ENCODE measurements at regions not wholly inside any gene's neighbourhood (a gene's known extent, or its start where the extent isn't known, plus 50 kb on each side); places are given as distances from the start of the nearest gene placed in this dataset.
"Not testable (repeated sequence)": the region's sequence is repeated elsewhere in the genome, so short reads cannot be mapped to it uniquely, and the experiment has no call there.

GRCh38 chr18:11511434-11512095 is 97.8 kb upstream of the SLC35G4 start:
- no peak for DNase-seq (ENCODE audit: low spot score)

GRCh38 chr18:11506856-11507255 is 102.5 kb upstream of the SLC35G4 start:
- DNase-seq (ENCODE audit: low spot score), result no peak

DNA sequence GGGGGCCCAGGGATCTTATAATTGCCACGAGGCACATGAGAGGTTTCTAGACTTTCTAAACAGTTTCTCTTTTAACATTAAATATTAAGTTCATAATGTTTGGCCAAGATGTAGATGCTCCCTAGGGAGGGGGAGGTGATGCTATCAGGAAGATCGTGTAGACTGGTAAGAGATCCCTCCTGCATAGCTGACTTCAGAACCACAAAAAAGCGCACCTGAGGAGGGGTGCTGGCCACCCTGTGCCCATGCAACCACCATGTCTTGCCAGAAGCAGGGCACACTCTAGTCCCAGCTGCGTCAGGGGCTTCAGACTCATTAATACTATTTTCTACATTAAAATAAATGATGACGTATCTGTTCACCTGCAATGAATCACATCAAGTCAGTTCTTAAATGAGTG is 103.4 kb upstream of the SLC35G4 start:
- DNase-seq (ENCODE audit: low spot score), result no peak

- no peak for DNase-seq (ENCODE audit: low spot score)
Observed at GRCh38 chr18:11504962-11505361, 104.4 kb upstream of the SLC35G4 start.

GRCh38 chr18:11502368-11502767 is 107.0 kb upstream of the SLC35G4 start:
- no peak for DNase-seq (ENCODE audit: low spot score)

GRCh38 chr18:11501352-11501751 is 108.0 kb upstream of the SLC35G4 start:
- DNase-seq (ENCODE audit: low spot score), result no peak

GRCh38 chr18:11500153-11501122 is 109.0 kb upstream of the SLC35G4 start:
- DNase-seq (ENCODE audit: low spot score), result peak; percentile 88

- DNase-seq (ENCODE audit: low spot score), result no peak
Observed at GRCh38 chr18:11498821-11499220, 110.6 kb upstream of the SLC35G4 start.

DNA sequence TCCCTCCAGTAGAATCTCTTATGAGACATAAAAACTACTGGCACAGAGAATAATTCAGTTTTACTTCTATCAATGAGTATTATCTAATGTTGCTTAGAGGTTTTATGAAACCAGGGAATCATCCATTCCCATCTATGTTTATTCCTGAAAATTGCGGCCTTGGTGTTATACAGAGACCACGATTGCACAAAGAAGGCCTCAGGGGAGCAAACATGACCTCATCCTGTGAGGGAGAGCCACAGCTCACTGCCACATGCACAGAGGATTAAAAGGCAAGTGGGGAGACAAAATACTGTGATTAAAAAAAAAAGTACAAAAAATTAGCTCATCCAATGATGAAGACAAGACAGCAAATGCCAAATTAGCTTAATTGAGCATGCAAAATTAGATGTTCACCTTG is 111.8 kb upstream of the SLC35G4 start:
- no peak for DNase-seq (ENCODE audit: low spot score)

DNA sequence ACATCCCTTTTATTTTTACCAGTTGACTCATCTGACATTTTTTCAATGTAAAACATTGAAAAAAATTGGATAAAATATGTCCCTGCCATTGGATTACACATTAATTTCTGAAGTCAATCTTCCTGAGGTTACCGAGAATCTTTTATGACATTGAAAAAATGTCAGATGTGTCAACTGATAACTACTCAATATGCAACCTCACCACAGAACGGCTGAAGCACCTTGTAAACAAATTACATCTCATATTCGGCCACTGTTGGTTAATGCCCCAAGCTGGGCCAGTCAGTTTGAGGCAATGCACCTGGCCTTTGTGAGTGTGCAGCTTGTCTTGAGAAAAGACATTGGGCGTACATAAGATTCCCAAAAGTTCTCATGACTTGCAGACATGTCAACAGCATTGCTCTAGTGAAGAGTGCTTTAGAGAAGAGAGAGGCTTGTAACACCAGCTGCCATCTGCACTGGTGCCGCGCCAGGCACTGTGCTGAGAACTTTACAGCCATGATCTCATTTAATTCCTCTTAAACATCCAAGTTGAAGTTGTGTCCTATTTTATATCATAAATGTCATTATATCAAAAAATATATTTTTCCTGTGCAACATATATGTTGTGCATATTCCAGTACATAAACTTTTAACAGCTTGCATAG is 112.7 kb upstream of the SLC35G4 start:
- DNase-seq (ENCODE audit: low spot score), result no peak

- DNase-seq (ENCODE audit: low spot score), result no peak
Observed at GRCh38 chr18:11495441-11495840, 114.0 kb upstream of the SLC35G4 start.

- DNase-seq (ENCODE audit: low spot score), result no peak
Observed at GRCh38 chr18:11494107-11494506, 115.3 kb upstream of the SLC35G4 start.

GRCh38 chr18:11489266-11489899 is 120.0 kb upstream of the SLC35G4 start:
- DNase-seq (ENCODE audit: low spot score), result no peak

DNA sequence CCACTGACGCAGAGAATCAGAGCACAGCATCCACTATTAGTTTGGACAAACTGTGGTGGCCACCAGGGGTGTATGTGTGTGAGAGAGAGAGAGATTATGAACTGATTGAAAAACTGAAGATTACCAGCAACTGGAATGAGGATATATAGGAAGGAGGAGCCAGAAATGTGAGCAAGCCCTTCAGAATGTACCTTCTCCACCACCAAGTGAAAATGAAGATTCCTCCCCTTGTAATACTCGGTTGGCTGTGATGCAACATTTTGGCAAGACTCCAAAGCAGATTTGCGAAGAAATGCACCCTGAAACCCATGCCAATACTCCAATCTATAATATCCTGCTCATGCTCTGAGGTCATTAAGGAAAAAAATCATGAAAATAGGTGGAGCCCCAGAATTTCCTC is 121.2 kb upstream of the SLC35G4 start:
- no peak for DNase-seq (ENCODE audit: low spot score)

DNA sequence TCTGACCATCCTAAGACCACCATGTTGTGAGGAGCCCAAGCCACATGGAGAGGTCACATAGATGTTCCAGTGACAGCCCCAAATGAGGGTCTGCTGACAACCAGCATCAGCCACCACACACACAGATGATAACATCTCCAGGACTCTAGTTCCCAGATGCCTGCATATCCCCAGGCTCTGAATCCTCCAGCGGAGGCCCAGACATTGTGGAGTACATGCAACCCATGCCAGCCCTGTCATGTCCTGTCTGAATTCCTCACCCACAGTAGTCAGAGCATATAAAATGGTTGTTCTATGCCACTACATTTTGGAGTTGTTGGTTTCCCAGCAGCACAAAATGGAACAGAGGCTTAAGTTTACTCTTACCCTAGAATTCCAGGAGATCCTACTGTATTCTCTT is 122.0 kb upstream of the SLC35G4 start:
- DNase-seq (ENCODE audit: low spot score), result no peak

DNA sequence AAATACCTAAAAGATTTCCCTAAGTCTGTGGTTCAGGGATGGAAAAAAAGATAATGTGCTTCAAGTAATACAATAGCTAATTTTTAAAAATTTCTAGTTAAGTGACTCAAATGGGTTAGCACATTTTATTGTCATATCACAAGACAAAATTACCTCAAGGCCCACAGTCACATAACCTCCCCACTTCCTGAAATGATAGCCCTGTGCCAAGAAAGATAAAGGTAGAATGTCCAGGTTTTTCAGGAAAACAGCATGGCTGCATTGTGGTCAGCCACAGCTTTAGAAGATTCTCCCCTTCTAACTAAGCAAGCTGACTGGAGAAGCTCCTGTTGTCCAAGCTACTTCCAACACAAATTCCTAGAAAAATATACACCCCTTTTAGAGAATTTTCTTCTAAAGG is 127.1 kb upstream of the SLC35G4 start:
- no peak for DNase-seq (ENCODE audit: low spot score)

GRCh38 chr18:11480692-11481091 is 128.7 kb upstream of the SLC35G4 start:
- no peak for DNase-seq (ENCODE audit: low spot score)

GRCh38 chr18:11479031-11479430 is 130.4 kb upstream of the SLC35G4 start:
- DNase-seq (ENCODE audit: low spot score), result not testable (repeated sequence)

DNA sequence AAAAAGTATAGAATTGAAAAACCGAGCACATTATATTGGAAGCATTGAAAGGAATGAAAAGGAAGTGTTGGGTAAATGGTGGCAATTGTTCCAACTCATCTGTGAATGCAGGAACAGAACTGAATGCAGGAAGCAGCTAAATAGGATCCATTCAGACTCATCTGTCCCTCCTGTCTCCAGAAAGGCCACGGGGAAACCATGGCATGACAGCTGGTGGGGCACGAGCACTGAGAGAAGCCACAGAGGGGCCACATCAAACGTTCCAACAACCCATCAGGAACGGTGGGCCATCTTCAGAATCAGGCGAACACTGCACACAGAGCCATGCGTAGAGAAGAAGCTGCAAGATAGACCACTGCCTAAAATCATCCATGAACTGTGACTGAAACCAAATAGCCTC is 138.5 kb upstream of the SLC35G4 start:
- no peak for DNase-seq (ENCODE audit: low spot score)

- DNase-seq (ENCODE audit: low spot score), result no peak
Observed at GRCh38 chr18:11468617-11469016, 140.8 kb upstream of the SLC35G4 start.

- no peak for DNase-seq (ENCODE audit: low spot score)
Observed at GRCh38 chr18:11468120-11468519, 141.3 kb upstream of the SLC35G4 start.

GRCh38 chr18:11467611-11468010 is 141.8 kb upstream of the SLC35G4 start:
- no peak for DNase-seq (ENCODE audit: low spot score)

All from LoVo (cell line).